ENCODE measurements at regions not wholly inside any gene's neighbourhood (a gene's known extent, or its start where the extent isn't known, plus 50 kb on each side); places are given as distances from the start of the nearest gene placed in this dataset.

DNA sequence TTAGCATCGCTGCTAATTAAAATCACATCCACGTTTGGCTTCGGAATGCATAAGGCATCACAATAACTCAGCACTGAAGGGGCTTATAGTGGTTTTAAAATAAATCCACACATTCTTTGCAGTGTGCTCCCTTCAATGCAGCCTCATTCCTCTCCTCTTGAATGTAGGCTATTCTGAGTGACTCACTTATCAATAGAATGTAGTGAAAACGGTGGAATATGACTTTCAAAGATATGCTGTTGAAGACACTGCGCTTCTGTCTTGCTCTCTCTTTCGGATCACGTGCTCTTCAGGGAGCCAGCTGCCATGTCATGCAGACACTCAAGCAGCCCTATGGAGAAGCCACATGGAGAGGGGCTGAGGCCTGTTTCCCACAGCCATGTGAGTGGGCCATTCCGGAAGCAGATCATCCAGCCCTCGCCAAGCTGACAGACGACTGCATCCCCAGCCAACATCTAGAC is 87.4 kb downstream of the CRYGS start:
- Histone ChIP-seq H3K27ac (ENCODE audit: low read depth, low read length) (no peak overlapping the region), H3K36me3 (ENCODE audit: control insufficient read depth in 2 of 3, insufficient read depth in 3 of 3, low read length in 3 of 3) (no peaks in the 10 kb centered on the region), H3K4me1 (ENCODE audit: control insufficient read depth in 2 of 2, insufficient read depth in 2 of 2, low read length in 2 of 2) (no peaks in the 10 kb centered on the region), H3K27me3 (ENCODE audit: control insufficient read depth in 2 of 2, insufficient read depth in 2 of 2, low read length in 2 of 2) (no peaks in the 10 kb centered on the region), H3K9me3 (ENCODE audit: control insufficient read depth in 2 of 3, low read length in 3 of 3) (no peaks in the 10 kb centered on the region), H3K4me3 (ENCODE audit: low read length) (no peak overlapping the region)
- ChIA-PET CTCF (no interaction called here), POLR2A (no interaction called here)
- H3K36me3 Mint-ChIP-seq, result no peaks in the 10 kb centered on the region
- peaks cover 0 to 12% (median 3%) of the 10 kb centered on the region in 5 donors for H3K27me3 Mint-ChIP-seq
- no peak overlapping the region for H3K4me3 Mint-ChIP-seq
- H3K4me1 Mint-ChIP-seq, result no peaks in the 10 kb centered on the region
- ATAC-seq (no peak), DNase-seq (no peak)
- no peaks in the 10 kb centered on the region for H3K9me3 Mint-ChIP-seq
- H3K27ac Mint-ChIP-seq, result no peak overlapping the region
- intact Hi-C loops (cut with micrococcal nuclease), result no loop called here

DNA sequence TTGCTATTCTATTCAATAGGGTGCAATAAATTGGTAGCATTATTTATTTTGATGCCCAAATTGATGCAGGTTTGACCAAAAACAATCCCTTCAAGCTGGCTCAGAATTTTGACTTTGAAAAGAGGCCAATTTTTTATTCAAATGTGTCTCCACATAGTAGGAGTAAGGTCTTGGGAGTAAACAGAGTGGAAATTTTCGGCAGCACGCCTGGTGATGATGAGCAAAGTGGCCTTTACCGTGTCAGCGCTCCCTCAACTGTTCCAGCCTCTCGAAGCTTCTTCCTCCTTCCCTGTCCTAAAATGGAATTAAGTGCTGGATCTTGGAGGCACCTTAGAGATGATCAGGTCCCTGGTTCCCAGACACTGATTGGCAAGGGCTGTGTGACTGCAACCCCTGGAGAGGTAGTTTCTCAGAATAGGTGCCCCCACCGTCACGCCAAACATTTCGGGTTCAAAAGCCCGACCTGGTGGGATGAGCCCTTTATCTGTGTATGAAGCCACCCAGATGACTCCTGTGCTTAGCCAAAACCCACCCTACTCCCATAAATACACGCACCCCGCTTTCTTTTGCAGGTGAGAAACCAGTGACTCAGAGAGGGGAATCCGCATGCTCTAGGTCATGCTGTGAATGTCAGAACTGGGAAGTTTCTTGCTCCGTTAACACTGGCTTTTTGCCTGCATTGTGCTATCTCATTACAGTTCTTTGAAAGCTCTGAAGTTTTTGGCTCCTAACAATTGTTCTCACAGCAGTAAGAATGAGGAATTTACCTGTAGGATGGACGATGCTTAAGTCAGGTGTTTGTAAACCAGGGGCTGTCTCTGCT is 89.1 kb downstream of the CRYGS start:
- POLR2A ChIA-PET, result no interaction called here
- no peak for DNase-seq
- peaks cover 0 to 7% (median under 1%) of the 10 kb centered on the region in 5 donors for H3K27me3 Mint-ChIP-seq
- H3K9me3 Mint-ChIP-seq, result no peaks in the 10 kb centered on the region
- no peaks in the 10 kb centered on the region for H3K9me3 ChIP-seq (ENCODE audit: control insufficient read depth in 2 of 3, low read length in 3 of 3)
- CTCF ChIA-PET, result no interaction called here
- no peak overlapping the region for H3K27ac ChIP-seq (ENCODE audit: low read depth, low read length)
- no peaks in the 10 kb centered on the region for H3K27me3 ChIP-seq (ENCODE audit: control insufficient read depth in 2 of 2, insufficient read depth in 2 of 2, low read length in 2 of 2)
- H3K4me1 ChIP-seq (ENCODE audit: control insufficient read depth in 2 of 2, insufficient read depth in 2 of 2, low read length in 2 of 2), result no peaks in the 10 kb centered on the region
- intact Hi-C loops (cut with micrococcal nuclease), result no loop called here
- peaks cover 0 to 1% (median 0%) of the 10 kb centered on the region in 7 donors for H3K4me1 Mint-ChIP-seq
- no peak overlapping the region for H3K27ac Mint-ChIP-seq
- no peak overlapping the region for H3K4me3 ChIP-seq (ENCODE audit: low read length)
- H3K36me3 Mint-ChIP-seq, result no peaks in the 10 kb centered on the region
- no peak overlapping the region for H3K4me3 Mint-ChIP-seq
- ATAC-seq, result no peak
- H3K36me3 ChIP-seq (ENCODE audit: control insufficient read depth in 2 of 3, insufficient read depth in 3 of 3, low read length in 3 of 3), result no peaks in the 10 kb centered on the region

DNA sequence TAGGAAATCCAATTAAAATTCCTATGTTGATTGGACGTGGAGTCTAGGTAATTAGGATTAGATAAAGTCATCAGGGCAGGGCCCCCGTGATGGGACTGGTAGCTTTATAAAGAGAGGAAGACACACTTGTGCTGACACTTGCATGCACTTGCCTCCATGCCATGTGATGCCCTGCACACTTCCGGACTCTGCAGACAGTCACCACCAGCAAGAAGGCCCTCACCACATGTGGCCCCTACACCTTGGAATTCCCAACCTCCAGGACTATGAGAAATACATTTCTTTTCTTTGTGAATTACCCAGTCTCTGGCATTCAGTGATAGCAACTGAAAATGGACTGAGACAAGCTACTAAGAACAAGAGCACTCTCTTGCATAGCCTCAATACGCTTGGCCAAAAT is 90.6 kb downstream of the CRYGS start:
- Histone ChIP-seq H3K36me3 (ENCODE audit: control insufficient read depth in 2 of 3, insufficient read depth in 3 of 3, low read length in 3 of 3) (no peaks in the 10 kb centered on the region), H3K27me3 (ENCODE audit: control insufficient read depth in 2 of 2, insufficient read depth in 2 of 2, low read length in 2 of 2) (no peaks in the 10 kb centered on the region), H3K4me3 (ENCODE audit: low read length) (no peak overlapping the region), H3K4me1 (ENCODE audit: control insufficient read depth in 2 of 2, insufficient read depth in 2 of 2, low read length in 2 of 2) (no peaks in the 10 kb centered on the region), H3K27ac (ENCODE audit: low read depth, low read length) (no peak overlapping the region), H3K9me3 (ENCODE audit: control insufficient read depth in 2 of 3, low read length in 3 of 3) (no peaks in the 10 kb centered on the region)
- intact Hi-C loops (cut with micrococcal nuclease), result no loop called here
- POLR2A ChIA-PET, result no interaction called here
- Mint-ChIP-seq H3K4me1 (peaks cover 0 to 1% (median 0%) of the 10 kb centered on the region in 7 donors), H3K36me3 (no peaks in the 10 kb centered on the region), H3K27ac (no peak overlapping the region), H3K27me3 (peaks cover 0 to 7% (median 0%) of the 10 kb centered on the region in 5 donors), H3K4me3 (no peak overlapping the region), H3K9me3 (no peaks in the 10 kb centered on the region)
- CTCF ChIA-PET, result no interaction called here
- no peak for DNase-seq
- no peak for ATAC-seq

DNA sequence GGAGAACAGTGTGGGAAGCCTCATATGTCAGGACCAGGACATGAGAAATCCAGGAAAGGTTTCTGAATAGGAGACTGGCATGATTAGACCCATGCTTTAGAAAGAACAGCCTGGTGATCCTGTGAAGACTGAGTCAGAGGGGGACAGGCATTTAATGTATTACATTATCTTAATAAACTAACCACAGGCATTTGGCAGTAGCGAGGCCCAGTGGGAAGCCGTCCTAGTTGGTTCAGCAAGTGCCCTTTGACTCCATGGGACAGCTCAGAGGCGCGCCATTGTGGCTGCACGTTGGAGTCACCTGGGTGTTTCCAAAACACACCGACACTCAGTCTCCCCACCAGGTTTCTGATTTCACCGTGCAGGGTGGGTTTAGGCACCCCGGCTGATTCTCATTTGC is 90.5 kb upstream of the DGKG start:
- Mint-ChIP-seq H3K4me3 (no peak overlapping the region), H3K27me3 (peaks cover 0 to 9% (median 0%) of the 10 kb centered on the region in 5 donors), H3K36me3 (no peaks in the 10 kb centered on the region), H3K9me3 (no peaks in the 10 kb centered on the region), H3K27ac (no peak overlapping the region), H3K4me1 (peaks cover 0 to 1% (median 0%) of the 10 kb centered on the region in 7 donors)
- Histone ChIP-seq H3K4me1 (ENCODE audit: control insufficient read depth in 2 of 2, insufficient read depth in 2 of 2, low read length in 2 of 2) (no peaks in the 10 kb centered on the region), H3K36me3 (ENCODE audit: control insufficient read depth in 2 of 3, insufficient read depth in 3 of 3, low read length in 3 of 3) (no peaks in the 10 kb centered on the region), H3K4me3 (ENCODE audit: low read length) (no peak overlapping the region), H3K27ac (ENCODE audit: low read depth, low read length) (no peak overlapping the region), H3K27me3 (ENCODE audit: control insufficient read depth in 2 of 2, insufficient read depth in 2 of 2, low read length in 2 of 2) (no peaks in the 10 kb centered on the region), H3K9me3 (ENCODE audit: control insufficient read depth in 2 of 3, low read length in 3 of 3) (no peaks in the 10 kb centered on the region)
- intact Hi-C loops (cut with micrococcal nuclease), result no loop called here
- DNase-seq, result no peak
- ATAC-seq, result no peak
- ChIA-PET POLR2A (no interaction called here), CTCF (no interaction called here)

DNA sequence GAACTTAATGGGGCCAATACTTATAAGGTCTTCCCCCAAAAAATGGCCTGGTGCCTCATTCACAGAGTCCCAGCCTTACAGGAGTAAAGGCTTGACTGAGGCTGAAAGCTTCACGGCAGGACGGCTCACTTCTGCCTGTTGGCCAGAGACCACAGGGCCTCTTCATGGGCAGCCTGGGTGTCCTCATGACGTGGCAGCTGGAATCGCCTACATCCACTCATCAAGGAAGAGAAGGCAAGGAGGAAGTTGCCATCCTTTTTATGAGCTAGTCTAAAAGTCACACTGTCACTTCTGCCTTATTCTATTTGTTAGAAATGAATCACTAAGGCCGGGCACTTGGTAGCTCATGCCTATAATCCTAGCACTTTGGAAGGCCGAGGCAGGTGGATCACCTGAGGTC is 89.3 kb upstream of the DGKG start:
- POLR2A ChIA-PET, result no interaction called here
- H3K36me3 ChIP-seq (ENCODE audit: control insufficient read depth in 2 of 3, insufficient read depth in 3 of 3, low read length in 3 of 3), result no peaks in the 10 kb centered on the region
- no peak for ATAC-seq
- Mint-ChIP-seq H3K9me3 (no peaks in the 10 kb centered on the region), H3K4me3 (no peak overlapping the region), H3K36me3 (no peaks in the 10 kb centered on the region), H3K27ac (no peak overlapping the region), H3K4me1 (peaks cover 0 to 1% (median 0%) of the 10 kb centered on the region in 7 donors), H3K27me3 (peaks cover 0 to 13% (median 0%) of the 10 kb centered on the region in 5 donors)
- no peaks in the 10 kb centered on the region for H3K9me3 ChIP-seq (ENCODE audit: control insufficient read depth in 2 of 3, low read length in 3 of 3)
- intact Hi-C loops (cut with micrococcal nuclease), result no loop called here
- no peak overlapping the region for H3K4me3 ChIP-seq (ENCODE audit: low read length)
- no peaks in the 10 kb centered on the region for H3K27me3 ChIP-seq (ENCODE audit: control insufficient read depth in 2 of 2, insufficient read depth in 2 of 2, low read length in 2 of 2)
- CTCF ChIA-PET, result no interaction called here
- DNase-seq, result no peak
- H3K4me1 ChIP-seq (ENCODE audit: control insufficient read depth in 2 of 2, insufficient read depth in 2 of 2, low read length in 2 of 2), result no peaks in the 10 kb centered on the region
- H3K27ac ChIP-seq (ENCODE audit: low read depth, low read length), result no peak overlapping the region

DNA sequence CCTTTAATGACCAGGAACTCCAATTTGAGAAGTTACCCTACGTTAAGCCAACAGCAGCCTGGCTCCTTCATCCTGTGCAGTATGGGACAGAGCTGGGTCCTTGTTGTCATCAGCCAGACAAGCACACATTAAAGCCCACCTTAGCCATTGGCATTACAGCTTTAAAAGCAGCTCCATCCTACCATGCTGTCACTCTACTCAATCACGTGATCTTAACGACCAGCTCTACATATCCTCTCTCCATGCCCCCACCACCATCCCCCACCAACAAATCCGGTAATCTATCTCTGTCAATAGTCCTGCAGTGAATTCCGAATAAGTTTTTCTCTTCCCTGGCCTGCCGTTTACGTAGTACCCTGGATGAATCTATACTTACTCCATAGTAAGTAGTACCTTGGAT is 82.9 kb upstream of the DGKG start:
- H3K36me3 ChIP-seq (ENCODE audit: control insufficient read depth in 2 of 3, insufficient read depth in 3 of 3, low read length in 3 of 3), result no peaks in the 10 kb centered on the region
- H3K4me1 Mint-ChIP-seq, result no peaks in the 10 kb centered on the region
- H3K27ac Mint-ChIP-seq, result no peak overlapping the region
- no peak for DNase-seq
- H3K4me3 ChIP-seq (ENCODE audit: low read length), result no peak overlapping the region
- no peaks in the 10 kb centered on the region for H3K36me3 Mint-ChIP-seq
- H3K4me1 ChIP-seq (ENCODE audit: control insufficient read depth in 2 of 2, insufficient read depth in 2 of 2, low read length in 2 of 2), result no peaks in the 10 kb centered on the region
- ChIA-PET POLR2A (no interaction called here), CTCF (no interaction called here)
- H3K27ac ChIP-seq (ENCODE audit: low read depth, low read length), result no peak overlapping the region
- no peak for ATAC-seq
- H3K9me3 Mint-ChIP-seq, result no peaks in the 10 kb centered on the region
- H3K9me3 ChIP-seq (ENCODE audit: control insufficient read depth in 2 of 3, low read length in 3 of 3), result no peaks in the 10 kb centered on the region
- no peak overlapping the region for H3K4me3 Mint-ChIP-seq
- intact Hi-C loops (cut with micrococcal nuclease), result no loop called here
- H3K27me3 Mint-ChIP-seq, result peaks cover 0 to 15% (median 0%) of the 10 kb centered on the region in 5 donors
- no peaks in the 10 kb centered on the region for H3K27me3 ChIP-seq (ENCODE audit: control insufficient read depth in 2 of 2, insufficient read depth in 2 of 2, low read length in 2 of 2)

DNA sequence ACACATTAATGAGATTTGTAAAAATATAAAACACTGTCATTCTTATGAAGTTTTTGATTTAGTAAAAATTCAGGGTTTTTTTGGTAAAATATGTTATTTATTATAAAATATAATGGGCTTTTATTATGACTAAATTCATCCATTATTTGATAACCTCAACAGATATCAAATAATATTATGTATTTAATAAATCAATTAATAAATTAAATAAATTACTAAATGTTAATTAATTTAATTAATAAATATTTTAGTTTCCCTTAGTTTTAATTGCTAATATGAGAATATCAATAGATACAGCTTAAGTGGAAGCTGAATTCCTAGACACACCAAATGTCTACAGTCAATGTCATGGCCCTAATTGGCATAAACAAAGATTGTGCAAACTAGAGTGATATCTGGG is 82.3 kb upstream of the DGKG start:
- no peaks in the 10 kb centered on the region for H3K9me3 Mint-ChIP-seq
- ChIA-PET CTCF (no interaction called here), POLR2A (no interaction called here)
- ATAC-seq (no peak), DNase-seq (no peak)
- intact Hi-C loops (cut with micrococcal nuclease), result no loop called here
- no peak overlapping the region for H3K4me3 Mint-ChIP-seq
- no peaks in the 10 kb centered on the region for H3K36me3 Mint-ChIP-seq
- no peaks in the 10 kb centered on the region for H3K4me1 ChIP-seq (ENCODE audit: control insufficient read depth in 2 of 2, insufficient read depth in 2 of 2, low read length in 2 of 2)
- H3K27ac Mint-ChIP-seq, result no peak overlapping the region
- H3K36me3 ChIP-seq (ENCODE audit: control insufficient read depth in 2 of 3, insufficient read depth in 3 of 3, low read length in 3 of 3), result no peaks in the 10 kb centered on the region
- H3K9me3 ChIP-seq (ENCODE audit: control insufficient read depth in 2 of 3, low read length in 3 of 3), result no peaks in the 10 kb centered on the region
- H3K27ac ChIP-seq (ENCODE audit: low read depth, low read length), result no peak overlapping the region
- H3K4me1 Mint-ChIP-seq, result no peaks in the 10 kb centered on the region
- H3K27me3 Mint-ChIP-seq, result peaks cover 0 to 15% (median 0%) of the 10 kb centered on the region in 5 donors
- no peak overlapping the region for H3K4me3 ChIP-seq (ENCODE audit: low read length)
- H3K27me3 ChIP-seq (ENCODE audit: control insufficient read depth in 2 of 2, insufficient read depth in 2 of 2, low read length in 2 of 2), result no peaks in the 10 kb centered on the region
